Renal cortical epithelial cell (primary cell): ENCODE measurements at regions not wholly inside any gene's neighbourhood (a gene's known extent, or its start where the extent isn't known, plus 50 kb on each side); places are given as distances from the start of the nearest gene placed in this dataset.
"Not testable (repeated sequence)": the region's sequence is repeated elsewhere in the genome, so short reads cannot be mapped to it uniquely, and the experiment has no call there.

ENCODE experiments used
- DNase-seq: peaks from one replicate; pipeline ENCODE4 v3.0.0-alpha.2; 2011; ENCODE audit warnings: low read depth

- no peak for DNase-seq
Measured at GRCh38 chr18:66873899-66874298, 270.0 kb upstream of the CDH19 start.

DNA sequence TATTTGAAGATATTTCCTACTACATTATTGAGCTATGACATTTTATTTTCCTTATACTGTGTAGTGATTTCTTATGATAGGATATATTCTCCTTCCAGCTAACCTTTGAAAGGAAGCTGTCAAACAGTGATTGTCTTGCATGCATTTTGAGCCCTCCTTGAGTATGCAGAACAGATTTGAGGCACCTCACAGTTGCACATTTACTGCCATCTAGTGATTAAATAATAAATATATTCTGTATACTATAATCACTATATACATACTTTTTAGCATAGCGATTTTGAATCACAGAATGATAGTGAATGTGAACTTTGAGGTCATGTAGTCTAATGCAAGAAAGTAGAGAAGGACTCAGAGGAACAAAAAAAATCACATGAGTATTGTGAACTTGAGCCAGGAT is 268.4 kb upstream of the CDH19 start:
- DNase-seq, result peak; percentile 3

- DNase-seq, result no peak
Measured at GRCh38 chr18:66867653-66868052, 263.8 kb upstream of the CDH19 start.

DNA sequence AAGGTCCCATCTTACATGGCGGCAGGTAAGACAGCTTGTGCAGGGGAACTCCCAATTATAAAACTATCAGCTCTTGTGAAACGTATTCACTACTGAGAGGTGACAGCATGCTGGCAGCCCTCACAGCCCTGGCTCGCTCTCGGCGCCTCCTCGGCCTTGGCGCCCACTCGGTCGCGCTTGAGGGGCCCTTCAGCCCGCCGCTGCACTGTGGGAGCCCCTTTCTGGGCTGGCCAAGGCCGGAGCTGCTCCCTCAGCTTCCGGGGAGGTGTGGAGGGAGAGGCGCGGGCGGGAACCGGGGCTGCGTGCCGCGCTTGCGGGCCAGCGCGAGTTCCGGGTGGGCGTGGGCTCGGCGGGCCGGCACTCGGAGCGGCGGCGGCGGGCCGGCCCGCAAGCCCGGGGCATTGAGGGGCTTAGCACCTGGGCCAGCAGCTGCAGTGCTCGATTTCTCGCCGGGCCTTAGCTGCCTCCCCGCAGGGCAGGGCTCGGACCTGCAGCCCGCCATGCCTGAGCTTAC is 262.6 kb upstream of the CDH19 start:
- DNase-seq, result not testable (repeated sequence)

DNA sequence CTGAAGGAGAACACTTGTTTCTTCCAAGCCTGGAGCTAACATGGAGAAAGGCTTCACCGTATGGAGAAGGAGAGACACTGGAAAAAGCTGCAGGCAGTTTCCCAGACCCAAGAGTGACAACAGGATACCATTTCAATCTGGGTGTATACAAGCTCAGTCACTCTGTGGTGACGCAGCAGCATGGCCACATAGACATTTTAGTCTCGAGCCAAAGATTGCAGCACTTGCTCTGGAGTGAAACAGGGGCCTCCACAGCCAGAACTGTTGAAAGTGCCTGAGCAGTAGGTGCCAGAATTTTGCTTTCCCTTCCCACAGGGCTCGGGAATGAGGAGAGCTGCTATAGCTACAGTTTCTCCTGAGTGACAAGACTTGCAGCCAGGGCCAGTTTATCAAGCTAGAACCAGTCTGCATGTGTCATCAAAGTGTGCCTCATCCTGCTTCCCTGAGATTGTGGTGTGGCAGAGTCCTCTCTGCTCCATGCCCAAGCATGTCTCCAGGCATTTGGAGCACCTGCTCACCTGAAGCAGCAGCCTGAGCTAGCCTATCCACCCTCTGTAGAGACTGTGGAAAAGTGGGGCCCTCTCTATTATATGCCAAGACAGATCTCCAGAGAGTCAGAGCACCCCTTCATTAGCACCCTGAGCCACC is 234.6 kb upstream of the CDH19 start:
- DNase-seq, result no peak

- no peak for DNase-seq
Measured at GRCh38 chr18:66833646-66834045, 229.8 kb upstream of the CDH19 start.

GRCh38 chr18:66826211-66826610 is 222.3 kb upstream of the CDH19 start:
- DNase-seq, result no peak

DNA sequence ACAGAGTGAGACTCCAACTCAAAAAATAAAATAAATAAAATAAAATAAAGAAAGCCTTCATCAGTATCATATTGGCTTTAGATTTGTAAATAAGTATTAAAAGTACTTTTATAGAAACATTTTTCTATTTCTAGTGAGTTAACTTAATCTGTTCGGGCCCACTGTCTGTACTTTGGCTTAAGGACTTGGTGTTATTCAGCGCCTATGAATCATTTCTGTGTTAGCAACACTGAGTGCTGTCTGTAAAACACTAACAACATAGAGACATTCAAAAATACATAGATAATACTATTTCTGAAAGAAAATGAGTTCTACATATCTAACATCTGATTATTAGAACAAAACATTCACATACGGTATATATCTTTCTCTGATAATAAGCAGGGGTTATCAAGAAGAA is 221.5 kb upstream of the CDH19 start:
- DNase-seq, result no peak

DNA sequence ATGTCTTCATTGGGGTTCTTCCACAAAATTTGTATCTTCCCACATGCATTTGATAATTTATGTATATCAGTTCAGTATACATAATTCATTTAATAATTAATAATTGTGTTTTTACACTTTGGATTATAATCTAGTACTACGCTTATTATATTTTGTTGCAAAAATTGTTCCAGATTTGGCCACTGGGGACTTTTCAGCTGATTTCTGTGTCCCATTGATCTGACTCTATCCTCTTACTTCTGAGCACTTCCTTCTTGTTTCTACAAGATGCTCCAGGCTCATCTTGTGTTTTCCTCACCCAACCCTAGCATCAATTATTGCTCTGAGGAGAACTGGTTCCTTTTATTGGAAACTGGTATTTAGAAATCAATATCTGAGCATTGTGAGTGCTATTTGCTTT is 215.3 kb upstream of the CDH19 start:
- DNase-seq, result no peak

DNA sequence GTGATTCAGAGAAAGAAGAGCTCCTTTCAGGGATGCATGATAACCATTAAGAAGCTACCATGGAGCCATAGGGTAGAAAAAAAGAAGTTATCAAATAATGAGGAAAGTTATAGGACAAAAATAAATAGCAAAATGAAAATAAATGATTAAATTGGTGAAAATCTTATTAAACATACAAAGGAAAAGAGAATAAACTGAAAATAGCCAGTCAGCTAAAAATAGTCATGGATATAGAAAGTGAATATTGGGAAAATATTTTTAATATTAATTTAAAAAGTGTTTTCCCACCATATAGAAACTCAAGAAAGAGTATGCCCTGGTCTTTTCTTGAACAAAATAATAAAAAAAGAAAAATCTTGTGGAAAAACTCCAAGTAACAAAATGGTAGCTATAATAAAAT is 209.2 kb upstream of the CDH19 start:
- no peak for DNase-seq

GRCh38 chr18:66795051-66795450 is 191.2 kb upstream of the CDH19 start:
- DNase-seq, result peak; percentile 2

- no peak for DNase-seq
Measured at GRCh38 chr18:66792466-66792865, 188.6 kb upstream of the CDH19 start.

DNA sequence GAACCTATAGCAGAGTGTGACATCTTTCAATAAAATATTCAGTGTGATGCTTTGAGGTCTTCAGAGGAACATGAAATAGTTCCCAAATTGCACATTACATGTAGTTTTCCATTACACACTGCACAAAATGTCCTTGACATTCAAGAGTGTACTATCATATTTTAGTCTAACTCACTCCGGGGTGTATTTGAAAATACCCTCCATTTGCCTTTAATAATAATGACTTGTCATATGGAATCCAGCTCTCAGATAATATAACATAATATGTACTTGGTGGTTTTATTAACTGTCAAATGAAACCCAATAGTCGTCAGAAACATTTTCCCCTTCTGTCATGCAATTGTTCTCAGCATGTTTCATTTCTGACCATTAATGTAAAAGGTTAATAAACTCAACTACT is 176.7 kb upstream of the CDH19 start:
- DNase-seq, result no peak

GRCh38 chr18:66778048-66778447 is 174.2 kb upstream of the CDH19 start:
- no peak for DNase-seq

- no peak for DNase-seq
Measured at GRCh38 chr18:66769375-66769774, 165.5 kb upstream of the CDH19 start.

DNA sequence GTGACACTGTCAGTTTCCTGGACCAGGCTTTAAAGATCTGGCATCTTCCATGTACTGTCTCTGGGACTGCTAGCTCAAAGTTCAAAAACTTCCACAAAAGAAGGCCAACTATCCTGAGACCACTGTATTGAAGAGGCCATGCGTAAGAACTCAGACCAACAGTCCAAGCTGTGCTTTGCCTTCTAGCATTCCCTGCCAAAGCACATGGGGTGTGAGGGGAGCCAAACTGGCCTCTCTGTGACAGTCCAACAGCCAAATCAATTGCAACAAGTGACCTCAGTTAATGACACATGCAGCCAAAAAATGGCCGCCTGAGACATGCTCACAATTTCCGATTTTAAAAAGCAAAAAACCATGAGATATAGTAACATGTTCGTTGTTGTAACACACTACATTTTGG is 160.3 kb upstream of the CDH19 start:
- DNase-seq, result no peak

DNA sequence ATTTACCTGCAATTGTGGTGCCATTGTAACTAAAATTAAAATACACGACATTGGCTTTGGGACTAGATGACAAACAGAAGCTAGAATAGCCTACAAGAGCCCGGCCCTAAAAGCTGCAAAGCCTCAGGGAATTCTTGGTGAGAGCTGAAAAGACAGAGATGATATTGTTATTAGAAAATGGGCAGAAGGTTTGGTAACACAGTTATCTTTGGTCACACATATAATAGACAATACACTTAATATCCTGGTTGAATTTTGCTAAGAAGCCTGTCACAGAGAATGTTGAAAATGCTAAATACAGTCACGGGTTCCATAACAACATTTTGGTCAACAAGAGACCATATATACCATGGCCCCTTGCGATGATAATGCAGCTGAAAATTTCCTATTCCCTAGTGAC is 157.3 kb upstream of the CDH19 start:
- no peak for DNase-seq

GRCh38 chr18:66760559-66760958 is 156.7 kb upstream of the CDH19 start:
- DNase-seq, result no peak

DNA sequence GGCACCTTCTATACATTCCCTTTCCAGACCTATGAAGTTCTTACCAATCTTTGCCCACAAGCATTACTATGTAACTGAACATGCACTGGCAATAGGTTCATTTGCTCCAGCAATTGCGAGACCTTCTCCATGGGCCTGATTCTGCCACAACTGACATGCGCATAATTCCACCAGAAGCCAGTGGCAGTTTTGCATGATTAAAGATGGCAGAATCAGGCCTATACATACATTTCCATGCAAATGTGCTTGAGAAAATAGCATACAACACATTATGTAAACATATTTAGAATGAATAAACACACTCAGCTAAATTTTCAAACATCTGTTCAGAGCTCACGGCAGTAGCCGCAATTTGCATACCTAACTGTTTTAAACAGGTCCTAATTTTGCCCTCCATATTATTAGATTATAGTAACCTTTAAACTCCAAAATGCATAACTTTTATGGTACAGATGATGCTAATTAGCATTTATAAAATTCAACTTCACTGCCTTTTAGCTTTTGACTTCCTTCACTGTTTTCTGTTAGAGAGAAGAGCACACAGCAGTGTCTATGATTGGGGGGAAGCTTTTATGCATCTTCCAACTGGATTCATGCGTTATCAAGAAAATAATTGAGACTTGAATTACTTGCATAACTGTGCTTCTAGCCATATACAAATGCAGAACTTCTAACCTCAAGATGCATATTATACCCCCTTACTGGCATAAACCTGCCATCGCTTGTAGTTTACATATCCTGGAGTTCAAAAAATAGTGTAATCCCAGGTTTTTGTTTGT is 155.3 kb upstream of the CDH19 start:
- DNase-seq, result no peak

GRCh38 chr18:66757946-66758345 is 154.1 kb upstream of the CDH19 start:
- DNase-seq, result no peak

- DNase-seq, result no peak
Measured at GRCh38 chr18:66754335-66754734, 150.4 kb upstream of the CDH19 start.

DNA sequence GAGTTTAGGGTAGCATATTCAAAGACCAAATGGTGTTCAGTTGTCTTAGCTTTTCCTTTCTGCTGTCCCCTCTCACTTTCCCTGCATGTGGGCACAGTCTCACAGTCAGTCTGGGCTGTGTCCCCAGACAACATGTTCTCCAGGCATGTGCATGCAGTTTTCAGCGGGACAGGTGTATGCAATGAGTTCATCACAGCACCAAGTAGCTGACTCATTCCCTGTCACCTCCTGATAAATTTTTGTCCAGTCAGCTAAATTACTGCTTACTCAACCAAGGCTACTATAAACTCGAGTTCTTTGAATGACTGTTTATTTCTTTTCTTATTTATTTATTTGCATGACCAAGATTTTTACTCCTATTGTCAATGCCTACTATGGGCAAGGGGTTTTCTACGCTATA is 148.8 kb upstream of the CDH19 start:
- DNase-seq, result no peak

DNA sequence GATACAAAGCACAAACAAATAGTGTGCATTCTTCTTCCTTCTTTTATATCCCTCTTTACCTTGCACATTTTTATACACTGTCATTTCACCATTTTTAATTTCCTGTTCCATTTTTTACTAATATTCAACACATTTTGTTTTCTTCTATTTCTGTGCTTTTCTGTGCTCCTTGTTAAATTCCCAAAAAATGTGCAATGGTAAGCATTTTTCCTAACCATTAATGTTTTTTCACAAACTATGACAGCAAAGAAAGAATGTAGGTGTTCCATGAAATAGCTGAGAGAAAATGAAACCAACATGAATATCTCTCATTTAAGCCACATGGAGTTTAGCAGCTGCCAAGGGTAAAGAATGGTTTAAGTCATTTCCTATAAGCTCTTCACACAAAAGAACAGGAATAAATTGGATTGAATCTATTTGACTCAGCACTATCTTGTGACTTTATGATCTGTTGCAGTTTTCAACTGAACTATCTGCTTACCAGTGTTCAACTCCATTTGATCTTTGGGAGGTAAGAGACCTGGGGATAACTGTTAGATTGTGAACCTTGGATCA is 145.7 kb upstream of the CDH19 start:
- no peak for DNase-seq
